RWPE1 (cell line): ENCODE measurements at regions not wholly inside any gene's neighbourhood (a gene's known extent, or its start where the extent isn't known, plus 50 kb on each side); places are given as distances from the start of the nearest gene placed in this dataset.

Experiments
- CTCF ChIA-PET: fragments of 350-600 bp; sonication (Branson Sonifier 250); formaldehyde crosslinking; extraction: SDS; loops from one replicate; lab custom pipeline; 2021; lab: Yijun Ruan, JAX
- POLR2A ChIA-PET: fragments of 400-600 bp; formaldehyde crosslinking; extraction: SDS; loops from one replicate; lab custom pipeline; 2020; ENCODE audit warnings: antibody characterized with exemption; ENCODE audit not compliant: low non-redundant PET; lab: Yijun Ruan, JAX
- DNase-seq: peaks from one replicate; pipeline ENCODE4 v3.0.0; 2012; ENCODE audit warnings: low spot score
- H3K27ac ChIP-seq: fragments of 450-650 bp; 2 replicates; pipeline ENCODE4 v1.5.1; 2017
- CTCF ChIP-seq: fragments of 450-650 bp; conservative IDR thresholded peaks from 2 replicates; pipeline ENCODE4 v1.5.1; 2017; ENCODE audit warnings: low read depth, mild to moderate bottlenecking

GRCh38 chr10:69736886-69737641 lies 64.6 kb upstream of the COL13A1 start:
- CTCF ChIA-PET, result interaction anchor here (0.6 kb wide), 1 partner anchor 93 kb away, joined by 3 read pairs; no protein-coding TSS in a partner anchor
- no peak for TF ChIP-seq CTCF
- DNase-seq, result no peak
- H3K27ac ChIP-seq, result no peak overlapping the region
- POLR2A ChIA-PET, result no interaction called here

GRCh38 chr10:69738071-69738470 lies 63.6 kb upstream of the COL13A1 start:
- CTCF ChIA-PET, result no interaction called here
- H3K27ac ChIP-seq, result no peak overlapping the region
- POLR2A ChIA-PET, result no interaction called here
- DNase-seq, result no peak
- TF ChIP-seq CTCF, result no peak

GRCh38 chr10:69738858-69739435 lies 62.8 kb upstream of the COL13A1 start:
- ChIA-PET CTCF (no interaction called here), POLR2A (no interaction called here)
- no peak for DNase-seq
- H3K27ac ChIP-seq, result no peak overlapping the region
- no peak for TF ChIP-seq CTCF

GRCh38 chr10:69739634-69740033 lies 62.1 kb upstream of the COL13A1 start:
- no peak for TF ChIP-seq CTCF
- H3K27ac ChIP-seq, result no peak overlapping the region
- ChIA-PET POLR2A (no interaction called here), CTCF (no interaction called here)
- no peak for DNase-seq

GRCh38 chr10:69740126-69740525 lies 61.6 kb upstream of the COL13A1 start:
- no peak for DNase-seq
- CTCF ChIA-PET, result interaction anchor here (0.6 kb wide), 2 partner anchors 9 to 13 kb away, joined by 3 read pairs; no protein-coding TSS in a partner anchor
- H3K27ac ChIP-seq, result no peak overlapping the region
- TF ChIP-seq CTCF, result no peak
- POLR2A ChIA-PET, result no interaction called here

GRCh38 chr10:69741252-69741651 lies 60.5 kb upstream of the COL13A1 start:
- TF ChIP-seq CTCF, result no peak
- no peak overlapping the region for H3K27ac ChIP-seq
- POLR2A ChIA-PET, result no interaction called here
- CTCF ChIA-PET, result no interaction called here
- no peak for DNase-seq
